ENCODE measurements at regions not wholly inside any gene's neighbourhood (a gene's known extent, or its start where the extent isn't known, plus 50 kb on each side); places are given as distances from the start of the nearest gene placed in this dataset.

DNA sequence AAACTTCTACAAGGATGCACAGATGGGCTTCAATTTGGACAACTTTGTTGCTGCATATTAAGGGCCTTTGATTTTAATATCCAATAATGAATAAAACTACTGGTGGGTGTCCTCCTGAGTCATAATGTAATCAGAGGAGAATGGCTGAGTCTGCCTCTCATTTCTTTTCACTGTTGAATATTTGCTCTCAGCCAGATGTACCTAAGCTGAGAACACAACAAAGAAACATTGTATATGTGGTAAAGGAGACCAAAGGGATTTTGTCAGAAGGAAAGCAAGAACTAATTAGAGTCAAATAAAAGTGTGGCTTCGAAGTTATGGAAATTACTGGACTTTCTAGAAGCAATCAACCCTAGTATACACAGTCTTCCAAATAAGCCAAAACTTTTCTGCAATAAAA lies 131.0 kb upstream of the BET1 start:
- TF ChIP-seq, protein P1, sequence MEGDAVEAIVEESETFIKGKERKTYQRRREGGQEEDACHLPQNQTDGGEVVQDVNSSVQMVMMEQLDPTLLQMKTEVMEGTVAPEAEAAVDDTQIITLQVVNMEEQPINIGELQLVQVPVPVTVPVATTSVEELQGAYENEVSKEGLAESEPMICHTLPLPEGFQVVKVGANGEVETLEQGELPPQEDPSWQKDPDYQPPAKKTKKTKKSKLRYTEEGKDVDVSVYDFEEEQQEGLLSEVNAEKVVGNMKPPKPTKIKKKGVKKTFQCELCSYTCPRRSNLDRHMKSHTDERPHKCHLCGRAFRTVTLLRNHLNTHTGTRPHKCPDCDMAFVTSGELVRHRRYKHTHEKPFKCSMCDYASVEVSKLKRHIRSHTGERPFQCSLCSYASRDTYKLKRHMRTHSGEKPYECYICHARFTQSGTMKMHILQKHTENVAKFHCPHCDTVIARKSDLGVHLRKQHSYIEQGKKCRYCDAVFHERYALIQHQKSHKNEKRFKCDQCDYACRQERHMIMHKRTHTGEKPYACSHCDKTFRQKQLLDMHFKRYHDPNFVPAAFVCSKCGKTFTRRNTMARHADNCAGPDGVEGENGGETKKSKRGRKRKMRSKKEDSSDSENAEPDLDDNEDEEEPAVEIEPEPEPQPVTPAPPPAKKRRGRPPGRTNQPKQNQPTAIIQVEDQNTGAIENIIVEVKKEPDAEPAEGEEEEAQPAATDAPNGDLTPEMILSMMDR (IDR thresholded peaks at IDR 0.05), result no peak
- TF ChIP-seq POLR2A (IDR thresholded peaks at IDR 0.05; ENCODE audit: low read depth), result no peak
- TF ChIP-seq EP300 (IDR thresholded peaks at IDR 0.05), result no peak
